ENCODE measurements at regions not wholly inside any gene's neighbourhood (a gene's known extent, or its start where the extent isn't known, plus 50 kb on each side); places are given as distances from the start of the nearest gene placed in this dataset.

DNA sequence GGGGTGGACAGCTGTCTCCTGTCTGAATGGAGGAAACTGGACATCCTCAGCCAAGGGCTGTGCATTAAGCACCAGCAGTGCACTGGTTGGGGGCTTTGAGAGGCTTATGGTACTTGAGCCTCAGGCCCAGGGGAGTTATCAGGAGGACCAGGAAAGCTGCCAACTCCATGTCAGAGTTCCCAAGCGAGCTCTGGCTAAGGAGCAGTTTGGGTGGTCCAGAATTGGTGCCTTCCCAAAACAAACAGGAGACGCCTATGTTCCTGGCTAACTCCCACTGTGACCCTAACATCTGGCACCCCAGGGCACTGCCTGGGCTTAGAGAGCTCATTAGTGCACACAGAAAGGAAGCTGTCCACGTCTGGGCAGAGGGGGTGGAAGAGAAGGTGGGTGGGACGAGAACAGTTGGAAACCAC lies 408.6 kb upstream of the NPVF start:
- TF ChIP-seq, protein P1, sequence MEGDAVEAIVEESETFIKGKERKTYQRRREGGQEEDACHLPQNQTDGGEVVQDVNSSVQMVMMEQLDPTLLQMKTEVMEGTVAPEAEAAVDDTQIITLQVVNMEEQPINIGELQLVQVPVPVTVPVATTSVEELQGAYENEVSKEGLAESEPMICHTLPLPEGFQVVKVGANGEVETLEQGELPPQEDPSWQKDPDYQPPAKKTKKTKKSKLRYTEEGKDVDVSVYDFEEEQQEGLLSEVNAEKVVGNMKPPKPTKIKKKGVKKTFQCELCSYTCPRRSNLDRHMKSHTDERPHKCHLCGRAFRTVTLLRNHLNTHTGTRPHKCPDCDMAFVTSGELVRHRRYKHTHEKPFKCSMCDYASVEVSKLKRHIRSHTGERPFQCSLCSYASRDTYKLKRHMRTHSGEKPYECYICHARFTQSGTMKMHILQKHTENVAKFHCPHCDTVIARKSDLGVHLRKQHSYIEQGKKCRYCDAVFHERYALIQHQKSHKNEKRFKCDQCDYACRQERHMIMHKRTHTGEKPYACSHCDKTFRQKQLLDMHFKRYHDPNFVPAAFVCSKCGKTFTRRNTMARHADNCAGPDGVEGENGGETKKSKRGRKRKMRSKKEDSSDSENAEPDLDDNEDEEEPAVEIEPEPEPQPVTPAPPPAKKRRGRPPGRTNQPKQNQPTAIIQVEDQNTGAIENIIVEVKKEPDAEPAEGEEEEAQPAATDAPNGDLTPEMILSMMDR (IDR thresholded peaks at IDR 0.05), result no peak
- TF ChIP-seq EZH2 (IDR thresholded peaks at IDR 0.05; ENCODE audit: borderline replicate concordance, insufficient read depth, low read depth, low read length, poor library complexity, severe bottlenecking), result no peak
